ENCODE measurements at regions not wholly inside any gene's neighbourhood (a gene's known extent, or its start where the extent isn't known, plus 50 kb on each side); places are given as distances from the start of the nearest gene placed in this dataset.

- H3K4me1 Mint-ChIP-seq, result peaks cover 15% of the 10 kb centered on the region; the same call in 2 of the 3 replicates
- peak; percentile 67 for ATAC-seq
- no peak overlapping the region for H3K4me3 Mint-ChIP-seq
Observed at GRCh38 chr17:72205357-72205756, 84.5 kb downstream of the SOX9 start.

More at GRCh38 chr17:72205357-72205756, 84.5 kb downstream of the SOX9 start:
- Histone ChIP-seq H3K9me2 (ENCODE audit: insufficient read depth) (no peaks in the 10 kb centered on the region), H3K4me3 (no peak overlapping the region), H3K27me3 (ENCODE audit: insufficient read depth) (0 out of 2 replicates have a peak, but pooled peaks cover 3% of the 10 kb centered on the region), H2AFZ (peak overlapping the region; percentile 43; the same call in 1 of the 2 replicates), H3F3A (replicated peaks; ENCODE audit: low read depth) (no peaks in the 10 kb centered on the region), H3K36me3 (ENCODE audit: insufficient read depth) (no peaks in the 10 kb centered on the region), H3K4me2 (no peak overlapping the region), H3K27ac (ENCODE audit: low read depth) (no peak overlapping the region), H4K20me1 (replicated peaks; ENCODE audit: insufficient read depth) (no peaks in the 10 kb centered on the region), H3K4me1 (ENCODE audit: insufficient read depth) (0 out of 2 replicates have a peak, but pooled peaks cover 9% of the 10 kb centered on the region), H3K79me2 (replicated peaks; ENCODE audit: insufficient read depth) (no peaks in the 10 kb centered on the region)
- no peak overlapping the region for H3K27ac Mint-ChIP-seq
- H3K9me3 Mint-ChIP-seq, result no peaks in the 10 kb centered on the region
- TF ChIP-seq POLR2AphosphoS5 (IDR thresholded peaks at IDR 0.05; ENCODE audit: low read depth), result no peak
- no peak for TF ChIP-seq EZH2phosphoT487 (IDR thresholded peaks at IDR 0.05; ENCODE audit: unreplicated experiment)
- no peak for TF ChIP-seq ETS1 (IDR thresholded peaks at IDR 0.05)
- TF ChIP-seq REST (IDR thresholded peaks at IDR 0.05; ENCODE audit: unreplicated experiment), result no peak
- TF ChIP-seq NANOG (IDR thresholded peaks at IDR 0.05; ENCODE audit: borderline replicate concordance), result no peak
- TF ChIP-seq CREB1 (CRISPR knock-in tag; IDR thresholded peaks at IDR 0.05; ENCODE audit: low read depth), result no peak
- TF ChIP-seq ZNF114 (CRISPR knock-in tag; IDR thresholded peaks at IDR 0.05), result no peak
- TF ChIP-seq CTCF (conservative IDR thresholded peaks at IDR 0.05; ENCODE audit: low read depth in 2 of 2), result no peak
- TF ChIP-seq EZH2 (IDR thresholded peaks at IDR 0.05; ENCODE audit: low read depth, unreplicated experiment), result no peak
- H3K27me3 Mint-ChIP-seq (ENCODE audit: insufficient read depth, low read depth, poor library complexity), result peaks cover 2% of the 10 kb centered on the region
- no peak for DNase-seq (ENCODE audit: low spot score)
- H3K36me3 Mint-ChIP-seq (ENCODE audit: low read depth), result no peaks in the 10 kb centered on the region

Data from GM23338 (cell line).